ENCODE measurements at regions not wholly inside any gene's neighbourhood (a gene's known extent, or its start where the extent isn't known, plus 50 kb on each side); places are given as distances from the start of the nearest gene placed in this dataset.

GRCh38 chr9:86517475-86517874 lies 163.3 kb upstream of the TUT7 start:
- Histone ChIP-seq H3K4ac (ENCODE audit: low read depth, low read length) (no peak overlapping the region), H4K91ac (ENCODE audit: insufficient read depth, low read depth, low read length) (no peak overlapping the region), H2BK120ac (ENCODE audit: low read depth, low read length) (no peak overlapping the region), H2AFZ (replicated peaks; ENCODE audit: low read length, poor library complexity) (no peak overlapping the region), H4K20me1 (ENCODE audit: insufficient read depth, low read length) (no peaks in the 10 kb centered on the region), H3K9ac (ENCODE audit: low read depth, low read length) (no peak overlapping the region), H2BK15ac (ENCODE audit: low read depth, low read length) (no peak overlapping the region), H3K27ac (ENCODE audit: insufficient read depth, low read length) (no peak overlapping the region), H3K9me1 (ENCODE audit: insufficient read depth, low read length) (peaks cover 4% of the 10 kb centered on the region), H3K79me1 (ENCODE audit: low read depth in 1 of 2, low read length in 2 of 2) (no peaks in the 10 kb centered on the region), H3K4me3 (ENCODE audit: insufficient read depth, low read depth, low read length) (no peak overlapping the region), H3K27me3 (ENCODE audit: control insufficient read depth, insufficient read depth, low read length) (no peaks in the 10 kb centered on the region), H2AK9ac (replicated peaks; ENCODE audit: low read depth, low read length, poor library complexity) (no peak overlapping the region), H3K36me3 (ENCODE audit: control insufficient read depth, insufficient read depth, low read length) (no peaks in the 10 kb centered on the region), H2AK5ac (ENCODE audit: low read depth, low read length) (no peak overlapping the region), H3K18ac (ENCODE audit: low read depth, low read length) (no peak overlapping the region), H3K4me1 (ENCODE audit: control insufficient read depth, insufficient read depth, low read length) (peaks cover 8% of the 10 kb centered on the region), H2BK20ac (ENCODE audit: low read depth, low read length) (no peak overlapping the region), H3K9me3 (ENCODE audit: control insufficient read depth, insufficient read depth, low read length) (no peaks in the 10 kb centered on the region), H3K4me2 (ENCODE audit: low read depth, low read length) (no peak overlapping the region), H3K56ac (ENCODE audit: extremely low read depth, insufficient read depth, low read length) (no peak overlapping the region), H3K14ac (replicated peaks; ENCODE audit: low read depth, low read length) (no peak overlapping the region), H3K23ac (ENCODE audit: low read depth, low read length) (no peak overlapping the region), H4K8ac (ENCODE audit: low read depth in 2 of 2, low read length in 2 of 2) (no peak overlapping the region), H4K5ac (ENCODE audit: low read depth, low read length) (no peak overlapping the region), H2BK5ac (ENCODE audit: low read depth, low read length, poor library complexity, severe bottlenecking) (no peak overlapping the region)
- intact Hi-C loops (cut with micrococcal nuclease) = no loop called here
- TF ChIP-seq MXI1 (IDR thresholded peaks at IDR 0.05; ENCODE audit: borderline replicate concordance, low read depth, low read length) (no peak), BHLHE40 (IDR thresholded peaks at IDR 0.05; ENCODE audit: low read depth, low read length) (no peak), ELK1 (IDR thresholded peaks at IDR 0.05; ENCODE audit: borderline replicate concordance, low read depth, low read length) (no peak), RCOR1 (IDR thresholded peaks at IDR 0.05; ENCODE audit: insufficient replicate concordance, low read length) (no peak), CHD1 (IDR thresholded peaks at IDR 0.05; ENCODE audit: low read depth, low read length) (no peak), SMC3 (IDR thresholded peaks at IDR 0.05; ENCODE audit: low read depth, low read length) (no peak), USF2 (IDR thresholded peaks at IDR 0.05; ENCODE audit: low read depth, low read length) (no peak), RAD21 (IDR thresholded peaks at IDR 0.05; ENCODE audit: low read length) (no peak)
- dilution Hi-C loops (cut with HindIII; ENCODE audit: low sequenced_read_pairs, unreplicated experiment) = no loop called here
- POLR2A ChIA-PET (ENCODE audit: unreplicated experiment) = no interaction called here
- in situ Hi-C loops (cut with MboI; ENCODE audit: low sequenced_read_pairs) = no loop called here
- BruUV-seq (replicated peaks) = no TSS peak
- CTCF ChIA-PET = no interaction called here
- ATAC-seq (ENCODE audit: low read depth) = no peak
- DNase-seq = no peak
- no CpG with 5 or more reads among the region's 1 CpG for WGBS, 2 experiments (ENCODE audit: extremely low coverage in 2 of 2, insufficient read length in 1 of 2)
